GM23338 (cell line): ENCODE measurements at regions not wholly inside any gene's neighbourhood (a gene's known extent, or its start where the extent isn't known, plus 50 kb on each side); places are given as distances from the start of the nearest gene placed in this dataset.

Experiments used
- ATAC-seq: fragments of 200-7000 bp; cut with Tn5 transposase; 3 replicates; pipeline ENCODE4 v1.9.1; 2020
- DNase-seq: peaks from one replicate; pipeline ENCODE4 v3.0.0-alpha.2; 2015; ENCODE audit warnings: low spot score
- H2AFZ ChIP-seq: fragments of 200-600 bp; sonication (generic); 2 replicates; pipeline ENCODE4 v1.8.0; 2016; ENCODE audit warnings: antibody characterized with exemption, mild to moderate bottlenecking, moderate library complexity
- H3F3A ChIP-seq: fragments of 200-600 bp; sonication (generic); replicated peaks from 2 replicates; pipeline ENCODE4 v1.8.0; 2017; ENCODE audit warnings: antibody characterized with exemption, mixed run types, low read depth
- H3K27ac ChIP-seq: fragments of 200-600 bp; sonication (generic); 2 replicates; pipeline ENCODE4 v1.6.1; 2016; ENCODE audit warnings: low read depth
- H3K27me3 ChIP-seq: fragments of 200-600 bp; sonication (generic); 2 replicates; pipeline ENCODE4 v1.8.0; 2016; ENCODE audit warnings: mild to moderate bottlenecking, mixed run types, moderate library complexity; ENCODE audit not compliant: insufficient read depth
- H3K36me3 ChIP-seq: fragments of 200-600 bp; sonication (generic); 2 replicates; pipeline ENCODE4 v1.8.0; 2016; ENCODE audit warnings: mild to moderate bottlenecking; ENCODE audit not compliant: insufficient read depth
- H3K4me1 ChIP-seq: fragments of 200-600 bp; sonication (generic); 2 replicates; pipeline ENCODE4 v1.8.0; 2016; ENCODE audit warnings: mild to moderate bottlenecking, moderate library complexity; ENCODE audit not compliant: insufficient read depth
- H3K4me2 ChIP-seq: fragments of 200-600 bp; sonication (generic); 2 replicates; pipeline ENCODE4 v1.7.1; 2017; ENCODE audit warnings: mixed run types
- H3K4me3 ChIP-seq: fragments of 200-600 bp; sonication (generic); 2 replicates; pipeline ENCODE4 v1.6.1; 2016; ENCODE audit warnings: mixed run types
- H3K79me2 ChIP-seq: fragments of 200-600 bp; sonication (generic); replicated peaks from 2 replicates; pipeline ENCODE4 v1.8.0; 2017; ENCODE audit warnings: mild to moderate bottlenecking; ENCODE audit not compliant: insufficient read depth
- H3K9me2 ChIP-seq: fragments of 200-600 bp; sonication (generic); 2 replicates; pipeline ENCODE4 v1.8.0; 2017; ENCODE audit not compliant: insufficient read depth
- H4K20me1 ChIP-seq: fragments of 200-600 bp; sonication (generic); replicated peaks from 2 replicates; pipeline ENCODE4 v1.8.0; 2017; ENCODE audit warnings: mild to moderate bottlenecking; ENCODE audit not compliant: insufficient read depth
- H3K27ac Mint-ChIP-seq: 2 replicates; pipeline ENCODE4 v1.8.0; 2020; ENCODE audit warnings: inconsistent platforms, mild to moderate bottlenecking, moderate library complexity, mixed read lengths
- H3K27me3 Mint-ChIP-seq: 3 replicates; pipeline ENCODE4 v1.8.0; 2022; ENCODE audit warnings: low read depth, mild to moderate bottlenecking, moderate library complexity, mixed read lengths, inconsistent platforms; ENCODE audit not compliant: insufficient read depth, poor library complexity
- H3K36me3 Mint-ChIP-seq: 3 replicates; pipeline ENCODE4 v1.8.0; 2021; ENCODE audit warnings: low read depth, mild to moderate bottlenecking, inconsistent platforms, moderate library complexity, mixed read lengths
- H3K4me1 Mint-ChIP-seq: 3 replicates; pipeline ENCODE4 v1.8.0; 2020; ENCODE audit warnings: mild to moderate bottlenecking, inconsistent platforms, mixed read lengths
- H3K4me3 Mint-ChIP-seq: 3 replicates; pipeline ENCODE4 v1.8.0; 2021; ENCODE audit warnings: moderate library complexity, mild to moderate bottlenecking, inconsistent platforms, mixed read lengths
- H3K9me3 Mint-ChIP-seq: 3 replicates; pipeline ENCODE4 v1.8.0; 2020; ENCODE audit warnings: moderate library complexity, mild to moderate bottlenecking, inconsistent platforms, mixed read lengths
- CREB1 ChIP-seq: fragments of 250-450 bp; sonication (Bioruptor Pico); IDR thresholded peaks from 2 replicates; pipeline ENCODE4 v1.5.0; 2020; ENCODE audit warnings: low read depth, mild to moderate bottlenecking, moderate library complexity
- ETS1 ChIP-seq: IDR thresholded peaks from 2 replicates; pipeline ENCODE4 v1.6.1; 2016; ENCODE audit warnings: antibody characterized with exemption
- EZH2 ChIP-seq: fragments of 200-600 bp; sonication (generic); IDR thresholded peaks from one replicate; pipeline ENCODE4 v1.8.0; 2017; ENCODE audit warnings: antibody characterized with exemption, mild to moderate bottlenecking, low read depth; ENCODE audit not compliant: unreplicated experiment
- NANOG ChIP-seq: IDR thresholded peaks from 2 replicates; pipeline ENCODE4 v1.6.1; 2016; ENCODE audit warnings: antibody characterized with exemption, borderline replicate concordance
- POLR2AphosphoS5 ChIP-seq: IDR thresholded peaks from 2 replicates; pipeline ENCODE4 v1.6.1; 2016; ENCODE audit warnings: antibody characterized with exemption, low read depth
- STAT1 ChIP-seq: IDR thresholded peaks from one replicate; pipeline ENCODE4 v1.6.1; 2016; ENCODE audit warnings: antibody characterized with exemption; ENCODE audit not compliant: unreplicated experiment
- ZNF114 ChIP-seq: fragments of 250-450 bp; sonication (Bioruptor Pico); IDR thresholded peaks from 2 replicates; pipeline ENCODE4 v1.5.0; 2020; ENCODE audit warnings: mild to moderate bottlenecking, moderate library complexity
- ZNF331 ChIP-seq: fragments of 250-450 bp; sonication (Bioruptor Pico); IDR thresholded peaks from 2 replicates; pipeline ENCODE4 v1.5.0; 2020; ENCODE audit warnings: low read depth, mild to moderate bottlenecking, moderate library complexity
- TF ChIP-seq, protein P1 (sequence below): fragments of 250-450 bp; sonication (Bioruptor Pico); IDR thresholded peaks from 2 replicates; pipeline ENCODE4 v1.5.0; 2020; ENCODE audit warnings: mild to moderate bottlenecking, moderate library complexity
- TF ChIP-seq, protein P2 (sequence below), 2 experiments: fragments of 200-600 bp in 1 of 2; sonication (generic) in 1 of 2; conservative IDR thresholded peaks; 2 replicates each; pipeline versions ENCODE4 v1.5.1 to v1.6.1; 2016 to 2017; ENCODE audit warnings: antibody characterized with exemption in 2 of 2, low read depth in 2 of 2, mild to moderate bottlenecking in 2 of 2, moderate library complexity in 1 of 2
- TF ChIP-seq, protein P3 (sequence below): IDR thresholded peaks from one replicate; pipeline ENCODE4 v1.6.1; 2018; ENCODE audit warnings: antibody characterized with exemption; ENCODE audit not compliant: unreplicated experiment

- peaks cover 35% of the 10 kb centered on the region for H3K4me1 Mint-ChIP-seq
- no peak for TF ChIP-seq POLR2AphosphoS5
- TF ChIP-seq CREB1 (CRISPR knock-in tag) = no peak
- no peak for TF ChIP-seq EZH2
- TF ChIP-seq, protein P1, sequence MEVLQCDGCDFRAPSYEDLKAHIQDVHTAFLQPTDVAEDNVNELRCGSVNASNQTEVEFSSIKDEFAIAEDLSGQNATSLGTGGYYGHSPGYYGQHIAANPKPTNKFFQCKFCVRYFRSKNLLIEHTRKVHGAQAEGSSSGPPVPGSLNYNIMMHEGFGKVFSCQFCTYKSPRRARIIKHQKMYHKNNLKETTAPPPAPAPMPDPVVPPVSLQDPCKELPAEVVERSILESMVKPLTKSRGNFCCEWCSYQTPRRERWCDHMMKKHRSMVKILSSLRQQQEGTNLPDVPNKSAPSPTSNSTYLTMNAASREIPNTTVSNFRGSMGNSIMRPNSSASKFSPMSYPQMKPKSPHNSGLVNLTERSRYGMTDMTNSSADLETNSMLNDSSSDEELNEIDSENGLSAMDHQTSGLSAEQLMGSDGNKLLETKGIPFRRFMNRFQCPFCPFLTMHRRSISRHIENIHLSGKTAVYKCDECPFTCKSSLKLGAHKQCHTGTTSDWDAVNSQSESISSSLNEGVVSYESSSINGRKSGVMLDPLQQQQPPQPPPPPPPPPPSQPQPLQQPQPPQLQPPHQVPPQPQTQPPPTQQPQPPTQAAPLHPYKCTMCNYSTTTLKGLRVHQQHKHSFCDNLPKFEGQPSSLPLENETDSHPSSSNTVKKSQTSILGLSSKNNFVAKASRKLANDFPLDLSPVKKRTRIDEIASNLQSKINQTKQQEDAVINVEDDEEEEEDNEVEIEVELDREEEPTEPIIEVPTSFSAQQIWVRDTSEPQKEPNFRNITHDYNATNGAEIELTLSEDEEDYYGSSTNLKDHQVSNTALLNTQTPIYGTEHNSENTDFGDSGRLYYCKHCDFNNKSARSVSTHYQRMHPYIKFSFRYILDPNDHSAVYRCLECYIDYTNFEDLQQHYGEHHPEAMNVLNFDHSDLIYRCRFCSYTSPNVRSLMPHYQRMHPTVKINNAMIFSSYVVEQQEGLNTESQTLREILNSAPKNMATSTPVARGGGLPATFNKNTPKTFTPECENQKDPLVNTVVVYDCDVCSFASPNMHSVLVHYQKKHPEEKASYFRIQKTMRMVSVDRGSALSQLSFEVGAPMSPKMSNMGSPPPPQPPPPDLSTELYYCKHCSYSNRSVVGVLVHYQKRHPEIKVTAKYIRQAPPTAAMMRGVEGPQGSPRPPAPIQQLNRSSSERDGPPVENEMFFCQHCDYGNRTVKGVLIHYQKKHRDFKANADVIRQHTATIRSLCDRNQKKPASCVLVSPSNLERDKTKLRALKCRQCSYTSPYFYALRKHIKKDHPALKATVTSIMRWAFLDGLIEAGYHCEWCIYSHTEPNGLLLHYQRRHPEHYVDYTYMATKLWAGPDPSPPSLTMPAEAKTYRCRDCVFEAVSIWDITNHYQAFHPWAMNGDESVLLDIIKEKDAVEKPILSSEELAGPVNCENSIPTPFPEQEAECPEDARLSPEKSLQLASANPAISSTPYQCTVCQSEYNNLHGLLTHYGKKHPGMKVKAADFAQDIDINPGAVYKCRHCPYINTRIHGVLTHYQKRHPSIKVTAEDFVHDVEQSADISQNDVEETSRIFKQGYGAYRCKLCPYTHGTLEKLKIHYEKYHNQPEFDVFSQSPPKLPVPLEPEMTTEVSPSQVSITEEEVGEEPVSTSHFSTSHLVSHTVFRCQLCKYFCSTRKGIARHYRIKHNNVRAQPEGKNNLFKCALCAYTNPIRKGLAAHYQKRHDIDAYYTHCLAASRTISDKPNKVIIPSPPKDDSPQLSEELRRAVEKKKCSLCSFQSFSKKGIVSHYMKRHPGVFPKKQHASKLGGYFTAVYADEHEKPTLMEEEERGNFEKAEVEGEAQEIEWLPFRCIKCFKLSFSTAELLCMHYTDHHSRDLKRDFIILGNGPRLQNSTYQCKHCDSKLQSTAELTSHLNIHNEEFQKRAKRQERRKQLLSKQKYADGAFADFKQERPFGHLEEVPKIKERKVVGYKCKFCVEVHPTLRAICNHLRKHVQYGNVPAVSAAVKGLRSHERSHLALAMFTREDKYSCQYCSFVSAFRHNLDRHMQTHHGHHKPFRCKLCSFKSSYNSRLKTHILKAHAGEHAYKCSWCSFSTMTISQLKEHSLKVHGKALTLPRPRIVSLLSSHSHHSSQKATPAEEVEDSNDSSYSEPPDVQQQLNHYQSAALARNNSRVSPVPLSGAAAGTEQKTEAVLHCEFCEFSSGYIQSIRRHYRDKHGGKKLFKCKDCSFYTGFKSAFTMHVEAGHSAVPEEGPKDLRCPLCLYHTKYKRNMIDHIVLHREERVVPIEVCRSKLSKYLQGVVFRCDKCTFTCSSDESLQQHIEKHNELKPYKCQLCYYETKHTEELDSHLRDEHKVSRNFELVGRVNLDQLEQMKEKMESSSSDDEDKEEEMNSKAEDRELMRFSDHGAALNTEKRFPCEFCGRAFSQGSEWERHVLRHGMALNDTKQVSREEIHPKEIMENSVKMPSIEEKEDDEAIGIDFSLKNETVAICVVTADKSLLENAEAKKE (CRISPR knock-in tag) = no peak
- no peak for TF ChIP-seq ZNF331
- TF ChIP-seq NANOG = no peak
- TF ChIP-seq ZNF114 (CRISPR knock-in tag) = no peak
- TF ChIP-seq, protein P2, sequence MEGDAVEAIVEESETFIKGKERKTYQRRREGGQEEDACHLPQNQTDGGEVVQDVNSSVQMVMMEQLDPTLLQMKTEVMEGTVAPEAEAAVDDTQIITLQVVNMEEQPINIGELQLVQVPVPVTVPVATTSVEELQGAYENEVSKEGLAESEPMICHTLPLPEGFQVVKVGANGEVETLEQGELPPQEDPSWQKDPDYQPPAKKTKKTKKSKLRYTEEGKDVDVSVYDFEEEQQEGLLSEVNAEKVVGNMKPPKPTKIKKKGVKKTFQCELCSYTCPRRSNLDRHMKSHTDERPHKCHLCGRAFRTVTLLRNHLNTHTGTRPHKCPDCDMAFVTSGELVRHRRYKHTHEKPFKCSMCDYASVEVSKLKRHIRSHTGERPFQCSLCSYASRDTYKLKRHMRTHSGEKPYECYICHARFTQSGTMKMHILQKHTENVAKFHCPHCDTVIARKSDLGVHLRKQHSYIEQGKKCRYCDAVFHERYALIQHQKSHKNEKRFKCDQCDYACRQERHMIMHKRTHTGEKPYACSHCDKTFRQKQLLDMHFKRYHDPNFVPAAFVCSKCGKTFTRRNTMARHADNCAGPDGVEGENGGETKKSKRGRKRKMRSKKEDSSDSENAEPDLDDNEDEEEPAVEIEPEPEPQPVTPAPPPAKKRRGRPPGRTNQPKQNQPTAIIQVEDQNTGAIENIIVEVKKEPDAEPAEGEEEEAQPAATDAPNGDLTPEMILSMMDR (conservative IDR thresholded peaks at IDR 0.05; ENCODE audit: low read depth in 2 of 2) = no peak
- no peak for TF ChIP-seq ETS1
- TF ChIP-seq, protein P3, sequence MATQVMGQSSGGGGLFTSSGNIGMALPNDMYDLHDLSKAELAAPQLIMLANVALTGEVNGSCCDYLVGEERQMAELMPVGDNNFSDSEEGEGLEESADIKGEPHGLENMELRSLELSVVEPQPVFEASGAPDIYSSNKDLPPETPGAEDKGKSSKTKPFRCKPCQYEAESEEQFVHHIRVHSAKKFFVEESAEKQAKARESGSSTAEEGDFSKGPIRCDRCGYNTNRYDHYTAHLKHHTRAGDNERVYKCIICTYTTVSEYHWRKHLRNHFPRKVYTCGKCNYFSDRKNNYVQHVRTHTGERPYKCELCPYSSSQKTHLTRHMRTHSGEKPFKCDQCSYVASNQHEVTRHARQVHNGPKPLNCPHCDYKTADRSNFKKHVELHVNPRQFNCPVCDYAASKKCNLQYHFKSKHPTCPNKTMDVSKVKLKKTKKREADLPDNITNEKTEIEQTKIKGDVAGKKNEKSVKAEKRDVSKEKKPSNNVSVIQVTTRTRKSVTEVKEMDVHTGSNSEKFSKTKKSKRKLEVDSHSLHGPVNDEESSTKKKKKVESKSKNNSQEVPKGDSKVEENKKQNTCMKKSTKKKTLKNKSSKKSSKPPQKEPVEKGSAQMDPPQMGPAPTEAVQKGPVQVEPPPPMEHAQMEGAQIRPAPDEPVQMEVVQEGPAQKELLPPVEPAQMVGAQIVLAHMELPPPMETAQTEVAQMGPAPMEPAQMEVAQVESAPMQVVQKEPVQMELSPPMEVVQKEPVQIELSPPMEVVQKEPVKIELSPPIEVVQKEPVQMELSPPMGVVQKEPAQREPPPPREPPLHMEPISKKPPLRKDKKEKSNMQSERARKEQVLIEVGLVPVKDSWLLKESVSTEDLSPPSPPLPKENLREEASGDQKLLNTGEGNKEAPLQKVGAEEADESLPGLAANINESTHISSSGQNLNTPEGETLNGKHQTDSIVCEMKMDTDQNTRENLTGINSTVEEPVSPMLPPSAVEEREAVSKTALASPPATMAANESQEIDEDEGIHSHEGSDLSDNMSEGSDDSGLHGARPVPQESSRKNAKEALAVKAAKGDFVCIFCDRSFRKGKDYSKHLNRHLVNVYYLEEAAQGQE = no peak
- no peak for TF ChIP-seq STAT1
- no peak for DNase-seq
Observed at GRCh38 chr5:153347611-153348010, 142.9 kb upstream of the GRIA1 start.

More at GRCh38 chr5:153347611-153348010, 142.9 kb upstream of the GRIA1 start:
- Mint-ChIP-seq H3K4me3 (no peak overlapping the region), H3K27me3 (peaks cover 5% of the 10 kb centered on the region), H3K36me3 (no peaks in the 10 kb centered on the region), H3K9me3 (no peaks in the 10 kb centered on the region), H3K27ac (no peak overlapping the region)
- no peaks in the 10 kb centered on the region for H3K79me2 ChIP-seq
- H3F3A ChIP-seq = 0 out of 2 replicates have a peak, but pooled peaks cover 2% of the 10 kb centered on the region
- H3K27ac ChIP-seq = no peak overlapping the region
- no peak overlapping the region for H3K4me3 ChIP-seq
- H3K4me1 ChIP-seq = peaks cover 32% of the 10 kb centered on the region
- 0 out of 2 replicates have a peak, but pooled peaks cover 11% of the 10 kb centered on the region for H3K9me2 ChIP-seq
- no peak for ATAC-seq
- no peaks in the 10 kb centered on the region for H4K20me1 ChIP-seq
- no peak overlapping the region for H3K4me2 ChIP-seq
- H3K36me3 ChIP-seq = no peaks in the 10 kb centered on the region
- H3K27me3 ChIP-seq = peaks cover 10% of the 10 kb centered on the region; the same call in 1 of the 2 replicates
- no peak overlapping the region for H2AFZ ChIP-seq
